T-helper 1 cell treated with Interleukin-12 subunit alpha and Interleukin-12 subunit beta and Interleukin-4 antibody, amounts not matched to agents 30 ng/mL and 1 ng/mL, for 36 hours (primary cell): ENCODE measurements at regions not wholly inside any gene's neighbourhood (a gene's known extent, or its start where the extent isn't known, plus 50 kb on each side); places are given as distances from the start of the nearest gene placed in this dataset.
"Not testable (repeated sequence)": the region's sequence is repeated elsewhere in the genome, so short reads cannot be mapped to it uniquely, and the experiment has no call there.

Experiments
- intact Hi-C: fragments of 100-400 bp; cut with micrococcal nuclease; formaldehyde crosslinking; loops from one replicate; pipeline ENCODE4 v1.15.1; 2024

DNA sequence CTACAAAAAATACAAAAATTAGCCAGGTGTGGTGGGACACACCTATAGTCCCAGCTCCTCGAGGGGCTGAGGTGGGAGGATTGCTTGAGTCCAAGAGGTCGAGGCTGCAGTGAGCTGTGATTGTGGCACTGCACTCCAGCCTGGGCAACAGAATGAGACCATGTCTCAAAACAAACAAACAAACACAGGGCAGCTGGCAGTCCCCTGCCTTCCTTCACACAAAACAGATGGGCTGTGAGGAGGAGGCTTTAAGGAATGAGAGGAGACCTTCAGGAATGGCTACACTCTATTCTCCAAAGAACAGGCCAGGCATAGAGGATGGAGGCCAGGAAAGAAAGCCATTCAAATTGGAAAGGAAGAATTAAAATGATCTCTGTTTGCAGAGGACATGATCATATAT lies 65.6 kb upstream of the MAML3 start:
- intact Hi-C loops: no loop called here

DNA sequence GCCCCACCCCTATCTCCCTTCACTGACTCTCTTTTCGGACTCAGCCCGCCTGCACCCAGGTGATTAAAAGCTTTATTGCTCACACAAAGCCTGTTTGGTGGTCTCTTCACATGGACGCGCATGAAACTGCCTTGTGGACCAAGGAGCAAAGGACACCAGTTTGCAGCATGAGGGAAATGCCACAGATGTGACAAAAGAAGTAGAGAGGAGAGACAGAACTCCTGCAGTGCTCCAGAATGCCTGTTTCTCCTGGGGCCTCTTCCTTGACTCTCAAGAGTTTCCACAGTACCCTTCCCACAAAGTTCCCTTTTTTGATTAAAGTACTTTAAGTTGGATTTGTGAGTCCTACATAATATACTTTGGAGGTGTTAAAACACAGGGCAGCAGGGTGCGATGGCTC lies 65.1 kb upstream of the MAML3 start:
- intact Hi-C loops: not testable (repeated sequence)

GRCh38 chr4:140213749-140214148 lies 59.8 kb upstream of the MAML3 start:
- intact Hi-C loops: no loop called here

DNA sequence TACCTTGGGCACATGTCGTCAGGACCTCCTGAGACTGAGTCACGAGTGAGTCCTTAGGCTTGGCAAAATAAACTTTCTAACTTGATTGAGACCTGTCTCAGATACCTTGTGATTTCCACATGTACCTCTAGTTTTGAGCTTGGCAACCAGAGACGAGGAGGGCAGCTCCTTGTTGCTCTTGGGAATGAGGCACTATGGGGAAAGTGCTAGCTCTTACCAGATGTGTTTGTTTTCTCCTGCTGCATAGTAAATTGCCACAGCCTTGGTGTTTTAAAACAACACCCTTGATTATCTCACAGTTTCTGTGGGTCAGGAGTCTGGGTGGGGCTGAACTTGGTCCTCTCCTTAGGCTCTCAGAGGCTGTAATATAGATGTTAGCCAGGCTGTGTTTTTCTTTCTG lies 59.1 kb upstream of the MAML3 start:
- intact Hi-C loops: no loop called here

- intact Hi-C loops: no loop called here
These were observed 58.7 kb upstream of the MAML3 start for GRCh38 chr4:140212646-140213045.

DNA sequence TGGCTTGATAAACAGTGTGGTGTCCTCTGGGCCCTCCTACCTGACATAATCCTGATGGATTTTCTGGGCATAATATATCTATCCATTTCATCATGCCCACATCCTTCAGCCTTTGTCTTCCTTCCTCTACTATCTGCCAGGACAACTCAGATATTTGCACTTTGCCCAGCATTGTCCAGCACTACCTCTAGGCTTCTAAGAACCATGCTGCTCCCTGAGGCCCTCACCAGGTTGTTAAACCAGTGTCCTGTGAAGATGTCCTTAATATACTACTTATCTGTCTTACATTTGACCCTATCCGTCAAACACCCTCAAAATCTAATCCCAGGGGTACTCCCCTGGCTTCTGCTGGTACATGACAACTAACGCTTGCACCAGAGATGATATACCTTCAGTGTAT lies 58.2 kb upstream of the MAML3 start:
- intact Hi-C loops: no loop called here

DNA sequence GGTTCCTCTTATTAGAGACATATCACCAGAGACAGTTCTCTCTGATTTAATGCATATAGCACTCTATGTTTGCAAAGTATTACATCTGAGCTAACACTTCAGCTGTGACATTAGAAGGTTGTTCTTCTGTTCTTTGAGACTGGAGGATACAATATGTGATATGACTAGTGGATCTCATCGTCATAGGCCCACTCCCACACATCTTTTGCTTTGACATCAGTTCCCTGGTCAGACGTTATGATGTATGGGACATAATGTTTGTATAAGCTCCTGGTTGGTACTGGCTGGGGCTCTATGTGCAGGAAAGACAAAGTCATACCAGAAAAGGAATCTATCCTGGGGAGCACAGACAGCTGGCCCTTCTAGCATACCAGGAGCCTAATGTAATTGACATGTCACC lies 57.7 kb upstream of the MAML3 start:
- intact Hi-C loops: no loop called here

DNA sequence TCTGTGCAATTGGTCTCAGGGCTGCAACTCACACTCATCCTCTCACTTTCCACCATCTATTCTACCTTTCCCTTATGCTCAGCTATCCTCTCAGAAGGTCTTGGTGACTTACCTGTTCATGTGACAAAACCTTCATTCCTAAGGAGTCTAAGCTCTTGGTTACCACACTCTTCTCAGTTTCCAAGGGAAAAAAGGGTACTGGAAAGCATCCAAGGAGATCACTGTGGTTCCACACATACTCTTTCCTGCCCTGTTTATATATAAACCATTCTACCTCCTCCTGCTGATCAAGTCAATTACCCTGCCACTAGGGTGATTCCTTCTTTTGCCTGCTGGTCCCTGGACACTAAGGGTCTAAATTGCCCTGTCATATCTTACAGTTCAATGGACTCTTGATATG lies 57.2 kb upstream of the MAML3 start:
- intact Hi-C loops: no loop called here

DNA sequence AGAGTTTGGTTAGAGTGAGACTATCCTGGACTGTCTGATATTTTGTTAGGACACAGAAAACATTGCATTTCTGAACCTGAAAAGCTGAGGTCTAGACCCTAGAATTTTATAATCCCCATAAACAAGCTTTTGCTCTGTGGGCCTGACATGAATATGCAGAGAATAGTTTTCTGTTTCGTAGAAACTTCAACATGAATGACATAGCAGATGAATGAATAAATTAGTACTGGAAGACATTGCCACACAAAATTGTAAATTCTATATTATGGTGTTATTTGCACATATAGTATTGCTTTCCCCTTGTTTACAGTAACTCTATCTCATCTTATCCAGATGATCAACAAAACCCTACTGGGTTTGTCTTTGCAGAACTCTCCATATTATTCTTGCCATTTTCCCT lies 54.9 kb upstream of the MAML3 start:
- intact Hi-C loops: no loop called here
